ENCODE measurements at regions not wholly inside any gene's neighbourhood (a gene's known extent, or its start where the extent isn't known, plus 50 kb on each side); places are given as distances from the start of the nearest gene placed in this dataset.

DNA sequence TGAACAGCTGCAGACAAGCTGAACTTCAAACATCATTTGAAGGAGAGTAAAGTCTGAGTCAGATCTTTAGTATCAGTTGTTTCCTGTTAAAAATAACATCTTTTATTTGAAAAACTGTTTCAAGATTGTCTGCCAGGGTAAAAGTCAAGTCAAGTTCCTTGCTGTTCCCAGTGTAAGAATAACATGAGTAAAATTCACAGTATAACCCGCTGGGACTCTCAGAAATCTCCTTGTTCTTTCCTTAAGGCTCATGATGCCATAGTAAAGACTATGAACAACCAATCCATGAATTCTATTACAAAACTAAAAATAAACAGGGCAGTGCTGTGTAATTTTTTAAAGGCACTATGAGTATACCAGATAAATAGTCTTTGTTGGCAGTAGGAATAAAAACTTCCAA, 112.9 kb downstream of the IRS2 start:
- TF ChIP-seq CTCF (IDR thresholded peaks at IDR 0.05; ENCODE audit: insufficient read depth, low read depth, low read length) (no peak), EZH2 (IDR thresholded peaks at IDR 0.05; ENCODE audit: insufficient read depth, low read length) (no peak)
